OCI-LY1 (cell line): ENCODE measurements at regions not wholly inside any gene's neighbourhood (a gene's known extent, or its start where the extent isn't known, plus 50 kb on each side); places are given as distances from the start of the nearest gene placed in this dataset.

Experiments used
- H2AFZ ChIP-seq: fragments of 200-600 bp; sonication (generic), shearing (Covaris generic); 2 replicates; pipeline ENCODE4 v1.6.0; 2014; ENCODE audit warnings: antibody characterized with exemption, mild to moderate bottlenecking, low read length
- H3F3A ChIP-seq: fragments of 200-600 bp; sonication (generic), shearing (Covaris generic); 2 replicates; pipeline ENCODE4 v1.6.0; 2014; ENCODE audit warnings: mild to moderate bottlenecking, antibody characterized with exemption, low read length, moderate library complexity; ENCODE audit not compliant: insufficient read depth
- H3K27ac ChIP-seq: fragments of 200-600 bp; sonication (generic); 2 replicates; pipeline ENCODE4 v1.5.1; 2014; ENCODE audit warnings: low read length, mixed run types, mild to moderate bottlenecking, low read depth; ENCODE audit not compliant: poor library complexity, severe bottlenecking
- H3K27me3 ChIP-seq: fragments of 200-600 bp; sonication (generic); 2 replicates; pipeline ENCODE4 v1.6.0; 2014; ENCODE audit warnings: antibody characterized with exemption, mild to moderate bottlenecking, low read length, moderate library complexity; ENCODE audit not compliant: insufficient read depth
- H3K36me3 ChIP-seq: fragments of 200-600 bp; sonication (generic); 2 replicates; pipeline ENCODE4 v1.6.1; 2014; ENCODE audit warnings: mild to moderate bottlenecking, antibody characterized with exemption, low read length, moderate library complexity, mixed read lengths; ENCODE audit not compliant: insufficient read depth
- H3K4me1 ChIP-seq: fragments of 200-600 bp; sonication (generic); 2 replicates; pipeline ENCODE4 v1.5.1; 2014; ENCODE audit warnings: mild to moderate bottlenecking, low read length, moderate library complexity; ENCODE audit not compliant: insufficient read depth, severe bottlenecking
- H3K4me2 ChIP-seq: fragments of 200-600 bp; sonication (generic), shearing (Covaris generic); 2 replicates; pipeline ENCODE4 v1.6.1; 2014; ENCODE audit warnings: low read length
- H3K4me3 ChIP-seq: fragments of 200-600 bp; sonication (generic); 2 replicates; pipeline ENCODE4 v1.5.1; 2014; ENCODE audit warnings: low read length, low read depth, mild to moderate bottlenecking, mixed read lengths; ENCODE audit not compliant: poor library complexity, severe bottlenecking
- H3K79me2 ChIP-seq: fragments of 200-600 bp; shearing (Covaris generic); 2 replicates; pipeline ENCODE4 v1.6.1; 2016; ENCODE audit warnings: mixed run types, low read length, mixed read lengths; ENCODE audit not compliant: insufficient read depth
- H3K9ac ChIP-seq: fragments of 200-600 bp; sonication (generic), shearing (Covaris generic); 2 replicates; pipeline ENCODE4 v1.6.1; 2014; ENCODE audit warnings: mild to moderate bottlenecking, low read length, mixed read lengths
- H3K9me2 ChIP-seq: fragments of 200-600 bp; sonication (generic), shearing (Covaris generic); 2 replicates; pipeline ENCODE4 v1.6.1; 2014; ENCODE audit warnings: low read depth, mild to moderate bottlenecking, low read length, mixed read lengths
- H3K9me3 ChIP-seq: fragments of 200-600 bp; shearing (Covaris generic); 2 replicates; pipeline ENCODE4 v1.6.1; 2014; ENCODE audit warnings: low read length, mixed read lengths
- H4K20me1 ChIP-seq: fragments of 200-600 bp; sonication (generic), shearing (Covaris generic); 2 replicates; pipeline ENCODE4 v1.6.0; 2016; ENCODE audit warnings: mild to moderate bottlenecking, low read length; ENCODE audit not compliant: insufficient read depth
- EZH2 ChIP-seq: fragments of 200-600 bp; sonication (generic), shearing (Covaris generic); IDR thresholded peaks from 2 replicates; pipeline ENCODE4 v1.8.0; 2017; ENCODE audit warnings: borderline replicate concordance, mixed run types, mild to moderate bottlenecking, antibody characterized with exemption, low read length, moderate library complexity, mixed read lengths
- TF ChIP-seq, protein P1 (sequence below): fragments of 200-600 bp; sonication (generic), shearing (Covaris generic); IDR thresholded peaks from 2 replicates; pipeline ENCODE4 v1.5.1; 2017; ENCODE audit warnings: mild to moderate bottlenecking, antibody characterized with exemption, low read length, moderate library complexity, mixed read lengths

DNA sequence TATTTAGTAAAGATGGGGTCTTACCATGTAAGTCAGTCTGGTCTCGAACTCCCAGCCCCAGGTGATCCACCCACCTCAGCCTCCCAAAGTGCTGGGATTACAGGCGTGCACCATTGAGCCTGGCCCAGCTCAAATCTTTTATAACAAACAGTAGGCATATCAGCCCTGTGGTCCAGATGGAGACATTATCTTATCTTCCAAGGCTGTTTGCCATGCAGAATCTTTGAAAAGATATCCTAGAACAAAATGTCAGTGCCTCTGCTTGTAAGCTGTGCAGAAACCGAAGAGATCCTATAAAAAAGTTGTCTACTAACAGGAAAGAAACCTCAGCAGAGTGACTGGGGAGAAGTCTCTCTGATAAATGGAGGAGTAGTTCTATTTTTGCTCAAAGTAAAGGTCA, 142.1 kb downstream of the PTH2R start:
- Histone ChIP-seq H3K4me2 (no peak overlapping the region), H3K9me2 (no peaks in the 10 kb centered on the region), H3K9ac (no peak overlapping the region), H3K79me2 (no peaks in the 10 kb centered on the region), H3K4me1 (no peaks in the 10 kb centered on the region), H4K20me1 (no peaks in the 10 kb centered on the region), H3K4me3 (no peak overlapping the region), H3F3A (no peaks in the 10 kb centered on the region; the same call in 1 of the 2 replicates), H2AFZ (no peak overlapping the region), H3K9me3 (no peaks in the 10 kb centered on the region), H3K27me3 (no peaks in the 10 kb centered on the region), H3K36me3 (no peaks in the 10 kb centered on the region), H3K27ac (no peak overlapping the region)
- TF ChIP-seq, protein P1, sequence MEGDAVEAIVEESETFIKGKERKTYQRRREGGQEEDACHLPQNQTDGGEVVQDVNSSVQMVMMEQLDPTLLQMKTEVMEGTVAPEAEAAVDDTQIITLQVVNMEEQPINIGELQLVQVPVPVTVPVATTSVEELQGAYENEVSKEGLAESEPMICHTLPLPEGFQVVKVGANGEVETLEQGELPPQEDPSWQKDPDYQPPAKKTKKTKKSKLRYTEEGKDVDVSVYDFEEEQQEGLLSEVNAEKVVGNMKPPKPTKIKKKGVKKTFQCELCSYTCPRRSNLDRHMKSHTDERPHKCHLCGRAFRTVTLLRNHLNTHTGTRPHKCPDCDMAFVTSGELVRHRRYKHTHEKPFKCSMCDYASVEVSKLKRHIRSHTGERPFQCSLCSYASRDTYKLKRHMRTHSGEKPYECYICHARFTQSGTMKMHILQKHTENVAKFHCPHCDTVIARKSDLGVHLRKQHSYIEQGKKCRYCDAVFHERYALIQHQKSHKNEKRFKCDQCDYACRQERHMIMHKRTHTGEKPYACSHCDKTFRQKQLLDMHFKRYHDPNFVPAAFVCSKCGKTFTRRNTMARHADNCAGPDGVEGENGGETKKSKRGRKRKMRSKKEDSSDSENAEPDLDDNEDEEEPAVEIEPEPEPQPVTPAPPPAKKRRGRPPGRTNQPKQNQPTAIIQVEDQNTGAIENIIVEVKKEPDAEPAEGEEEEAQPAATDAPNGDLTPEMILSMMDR: no peak
- TF ChIP-seq EZH2: no peak

DNA sequence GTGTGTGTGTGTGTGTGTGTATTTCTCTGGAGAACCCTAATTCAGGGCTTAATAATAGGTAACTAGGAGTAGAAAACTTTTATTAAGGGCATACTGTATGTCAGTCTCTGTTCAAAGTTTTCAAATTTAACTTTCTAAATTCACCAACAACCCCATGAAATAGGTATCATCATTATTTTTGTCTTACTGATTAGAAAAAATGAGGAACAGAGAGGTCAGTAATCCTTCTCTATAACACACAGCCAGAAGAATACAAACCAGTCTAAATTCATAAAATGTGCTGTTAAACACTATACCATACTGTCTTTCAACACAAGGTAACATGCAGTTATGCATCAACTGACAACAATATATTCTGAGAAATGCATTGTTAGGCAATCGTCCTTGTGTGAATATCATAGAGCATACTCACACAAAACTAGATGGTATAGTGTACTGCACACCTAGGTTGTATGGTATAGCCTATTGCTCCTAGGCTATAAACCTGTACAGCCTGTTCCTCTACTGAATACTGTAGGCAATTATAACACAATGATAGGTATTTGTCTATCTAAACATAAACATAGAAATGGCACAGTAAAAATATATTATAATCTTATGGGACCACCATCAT, 143.1 kb downstream of the PTH2R start:
- Histone ChIP-seq H3K9me2 (no peaks in the 10 kb centered on the region), H3F3A (no peaks in the 10 kb centered on the region; the same call in 1 of the 2 replicates), H4K20me1 (no peaks in the 10 kb centered on the region), H3K79me2 (no peaks in the 10 kb centered on the region), H3K36me3 (no peaks in the 10 kb centered on the region), H3K27me3 (no peaks in the 10 kb centered on the region), H3K4me3 (no peak overlapping the region), H3K4me1 (no peaks in the 10 kb centered on the region), H3K9ac (no peak overlapping the region), H2AFZ (no peak overlapping the region), H3K4me2 (no peak overlapping the region), H3K27ac (no peak overlapping the region), H3K9me3 (no peaks in the 10 kb centered on the region)
- no peak for TF ChIP-seq EZH2
- TF ChIP-seq, protein P1: no peak

DNA sequence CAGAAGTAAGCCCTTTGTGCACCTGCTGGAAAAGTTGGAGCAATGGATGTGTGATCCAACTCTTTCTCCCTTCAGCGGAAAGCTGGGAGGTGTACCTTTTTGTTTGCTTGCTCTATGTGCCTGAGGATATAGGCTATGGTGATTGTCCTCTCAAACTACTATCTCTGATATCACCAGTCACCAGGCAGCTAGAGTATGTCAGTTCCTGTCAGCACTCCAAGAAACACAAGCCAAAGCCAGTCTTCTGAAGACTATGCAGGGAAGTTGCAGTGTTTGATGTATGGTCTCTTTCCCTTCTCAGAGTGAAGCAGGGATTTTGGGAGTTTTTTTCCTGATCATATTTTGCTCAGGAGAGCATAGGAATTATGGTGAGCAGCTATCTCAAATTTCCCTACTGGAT, 146.4 kb downstream of the PTH2R start:
- no peaks in the 10 kb centered on the region for H3F3A ChIP-seq
- H3K27ac ChIP-seq: no peak overlapping the region
- no peaks in the 10 kb centered on the region for H3K79me2 ChIP-seq
- H4K20me1 ChIP-seq: no peaks in the 10 kb centered on the region
- H3K27me3 ChIP-seq: no peaks in the 10 kb centered on the region
- no peak overlapping the region for H2AFZ ChIP-seq
- H3K36me3 ChIP-seq: no peaks in the 10 kb centered on the region
- no peak overlapping the region for H3K4me2 ChIP-seq
- H3K9me2 ChIP-seq: no peaks in the 10 kb centered on the region
- H3K9ac ChIP-seq: no peak overlapping the region
- H3K4me3 ChIP-seq: no peak overlapping the region
- TF ChIP-seq EZH2: no peak
- TF ChIP-seq, protein P1: no peak
- no peaks in the 10 kb centered on the region for H3K9me3 ChIP-seq
- H3K4me1 ChIP-seq: no peaks in the 10 kb centered on the region
